Lower leg skin (tissue), 3 donors: ENCODE measurements at regions not wholly inside any gene's neighbourhood (a gene's known extent, or its start where the extent isn't known, plus 50 kb on each side); places are given as distances from the start of the nearest gene placed in this dataset.

Experiments
- POLR2A ChIP-seq, 2 donors: fragments of 450-650 bp; IDR thresholded peaks; one replicate each; pipeline ENCODE4 v1.6.1; 2016 to 2017; ENCODE audit warnings: antibody characterized with exemption in 2 of 2, mild to moderate bottlenecking in 1 of 2, moderate library complexity in 1 of 2
- TF ChIP-seq, protein P1 (sequence below), 3 donors: fragments of 450-650 bp; IDR thresholded peaks; one replicate each; pipeline ENCODE4 v1.5.1; 2016; ENCODE audit warnings: antibody characterized with exemption in 3 of 3, mild to moderate bottlenecking in 3 of 3, moderate library complexity in 2 of 3

DNA sequence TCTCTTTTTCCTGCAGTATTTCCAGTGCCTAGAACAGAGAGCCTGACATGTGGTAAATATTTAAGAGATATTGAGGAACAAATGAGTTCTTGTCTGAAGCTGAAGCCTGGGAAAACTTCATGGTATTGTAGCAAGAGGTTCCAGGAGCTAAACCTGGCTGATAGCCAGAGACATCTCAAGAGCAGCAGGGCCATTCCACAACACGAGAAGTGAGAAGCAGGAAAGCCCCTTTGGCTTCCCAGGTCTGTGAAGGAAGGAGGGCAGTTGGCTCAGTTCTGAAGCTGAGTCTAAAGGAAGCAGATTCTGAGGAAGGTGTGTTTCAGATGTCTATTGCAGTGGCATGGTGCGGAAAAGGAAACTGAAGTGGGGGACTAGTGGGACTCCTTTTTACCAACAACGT is 63.8 kb upstream of the FAM204A start:
- TF ChIP-seq, protein P1, sequence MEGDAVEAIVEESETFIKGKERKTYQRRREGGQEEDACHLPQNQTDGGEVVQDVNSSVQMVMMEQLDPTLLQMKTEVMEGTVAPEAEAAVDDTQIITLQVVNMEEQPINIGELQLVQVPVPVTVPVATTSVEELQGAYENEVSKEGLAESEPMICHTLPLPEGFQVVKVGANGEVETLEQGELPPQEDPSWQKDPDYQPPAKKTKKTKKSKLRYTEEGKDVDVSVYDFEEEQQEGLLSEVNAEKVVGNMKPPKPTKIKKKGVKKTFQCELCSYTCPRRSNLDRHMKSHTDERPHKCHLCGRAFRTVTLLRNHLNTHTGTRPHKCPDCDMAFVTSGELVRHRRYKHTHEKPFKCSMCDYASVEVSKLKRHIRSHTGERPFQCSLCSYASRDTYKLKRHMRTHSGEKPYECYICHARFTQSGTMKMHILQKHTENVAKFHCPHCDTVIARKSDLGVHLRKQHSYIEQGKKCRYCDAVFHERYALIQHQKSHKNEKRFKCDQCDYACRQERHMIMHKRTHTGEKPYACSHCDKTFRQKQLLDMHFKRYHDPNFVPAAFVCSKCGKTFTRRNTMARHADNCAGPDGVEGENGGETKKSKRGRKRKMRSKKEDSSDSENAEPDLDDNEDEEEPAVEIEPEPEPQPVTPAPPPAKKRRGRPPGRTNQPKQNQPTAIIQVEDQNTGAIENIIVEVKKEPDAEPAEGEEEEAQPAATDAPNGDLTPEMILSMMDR (IDR thresholded peaks at IDR 0.05) = no peak
- no peak for TF ChIP-seq POLR2A (IDR thresholded peaks at IDR 0.05)
